Stimulated activated effector memory CD8-positive, alpha-beta T cell treated with anti-CD3 and anti-CD28 coated beads, Interleukin-12 subunit alpha, Interleukin-12 subunit beta, amount 100 ng/mL, for 72 hours (primary cell): ENCODE measurements at regions not wholly inside any gene's neighbourhood (a gene's known extent, or its start where the extent isn't known, plus 50 kb on each side); places are given as distances from the start of the nearest gene placed in this dataset.

Source experiments
- ATAC-seq: fragments of 150-1000 bp; cut with Tn5 transposase; 2 replicates; pipeline ENCODE4 v1.10.0; 2021
- DNase-seq, 2 donors: peaks; one replicate each; pipeline ENCODE4 v3.0.0; 2021 to 2022; ENCODE audit warnings: low spot score in 2 of 2
- H3K27ac Mint-ChIP-seq: one replicate; pipeline ENCODE4 v1.8.0; 2022; ENCODE audit warnings: mild to moderate bottlenecking, mixed read lengths
- H3K36me3 Mint-ChIP-seq: one replicate; pipeline ENCODE4 v1.8.0; 2022; ENCODE audit warnings: mild to moderate bottlenecking, mixed read lengths
- H3K4me1 Mint-ChIP-seq: one replicate; pipeline ENCODE4 v1.8.0; 2022; ENCODE audit warnings: mixed read lengths
- H3K4me3 Mint-ChIP-seq: one replicate; pipeline ENCODE4 v1.8.0; 2022; ENCODE audit warnings: mild to moderate bottlenecking, mixed read lengths
- H3K9me3 Mint-ChIP-seq: one replicate; pipeline ENCODE4 v1.8.0; 2022; ENCODE audit warnings: mixed read lengths

DNA sequence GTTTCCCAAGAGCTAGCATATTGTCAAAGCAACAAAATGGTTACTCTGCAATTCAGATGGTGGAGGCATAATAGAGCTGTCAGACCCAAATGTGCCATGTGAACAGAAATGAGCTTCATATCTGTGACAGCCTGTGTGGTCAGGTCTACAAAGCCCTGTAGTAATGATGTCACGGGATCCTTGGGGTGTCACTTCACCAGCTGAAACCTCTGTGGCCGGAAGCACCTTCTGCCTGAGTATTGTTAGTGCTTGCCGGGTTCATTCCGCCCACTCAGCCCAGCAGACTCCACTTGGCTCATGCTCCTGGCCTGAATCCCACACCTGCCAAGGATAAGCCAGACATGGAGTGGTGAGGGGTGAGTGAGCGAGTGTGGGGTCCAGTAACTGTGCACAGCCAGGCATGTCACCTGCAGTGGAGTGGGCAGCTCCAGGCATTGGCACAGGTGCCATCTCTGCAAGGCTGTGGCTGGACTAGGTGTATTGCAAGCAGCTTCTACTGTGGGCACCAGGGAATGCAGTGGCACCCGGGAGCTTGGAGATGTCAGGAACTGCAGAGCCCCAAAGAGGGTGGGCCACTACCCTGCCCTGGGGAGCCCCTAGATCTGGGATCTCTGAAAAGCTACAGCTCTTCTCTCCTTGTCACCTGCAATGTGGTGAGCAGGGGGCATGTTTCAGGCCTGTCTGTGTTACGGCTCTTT, 341.9 kb upstream of the CHRM2 start:
- no peak for DNase-seq
- Mint-ChIP-seq H3K4me1 (no peaks in the 10 kb centered on the region), H3K4me3 (no peak overlapping the region), H3K36me3 (no peaks in the 10 kb centered on the region), H3K9me3 (peaks cover 24% of the 10 kb centered on the region), H3K27ac (no peak overlapping the region)
- peak; percentile 24 for ATAC-seq

DNA sequence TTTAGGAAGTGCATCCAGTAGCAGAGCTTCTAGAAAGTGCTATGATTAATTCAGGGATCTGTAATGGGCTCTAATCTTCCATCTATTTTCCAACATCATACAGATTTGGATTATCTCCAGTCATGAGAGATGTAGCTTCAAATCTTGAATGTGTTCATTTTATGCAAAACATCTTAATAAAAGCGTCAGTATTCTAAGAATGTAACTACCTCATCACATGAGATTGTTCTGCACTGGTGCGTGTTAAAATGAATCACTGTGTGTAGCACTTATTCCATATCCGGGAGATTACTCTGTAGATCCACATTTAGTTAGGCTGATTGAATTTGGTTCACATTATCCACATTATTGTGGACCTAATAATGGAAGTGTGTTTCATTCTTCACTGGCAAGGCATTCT, 344.9 kb upstream of the CHRM2 start:
- H3K4me3 Mint-ChIP-seq = no peak overlapping the region
- H3K36me3 Mint-ChIP-seq = no peaks in the 10 kb centered on the region
- no peak overlapping the region for H3K27ac Mint-ChIP-seq
- no peaks in the 10 kb centered on the region for H3K4me1 Mint-ChIP-seq
- H3K9me3 Mint-ChIP-seq = peaks cover 20% of the 10 kb centered on the region
- ATAC-seq (no peak), DNase-seq (no peak)

DNA sequence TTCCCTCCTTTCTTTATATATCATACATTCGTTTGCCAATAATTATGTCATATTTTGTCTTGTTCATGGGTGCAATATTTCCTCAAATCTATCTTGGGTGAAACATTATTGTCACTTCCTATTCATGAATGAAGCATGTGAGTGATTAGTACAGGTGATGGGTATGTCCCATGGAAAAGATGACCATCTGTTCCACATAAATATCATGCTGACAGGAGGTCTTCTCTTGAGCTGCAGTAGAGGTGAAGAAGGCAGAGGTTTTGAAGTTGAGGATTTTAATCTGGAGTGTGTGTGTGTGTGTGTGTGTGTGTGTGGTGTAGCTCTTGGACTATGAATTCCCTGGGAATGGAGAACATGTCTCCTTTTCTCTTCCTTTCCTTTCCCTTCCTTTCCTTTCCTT, 350.5 kb upstream of the CHRM2 start:
- H3K4me3 Mint-ChIP-seq = no peak overlapping the region
- no peak for ATAC-seq
- no peak for DNase-seq
- no peaks in the 10 kb centered on the region for H3K4me1 Mint-ChIP-seq
- H3K36me3 Mint-ChIP-seq = no peaks in the 10 kb centered on the region
- H3K9me3 Mint-ChIP-seq = peaks cover 9% of the 10 kb centered on the region
- H3K27ac Mint-ChIP-seq = no peak overlapping the region

DNA sequence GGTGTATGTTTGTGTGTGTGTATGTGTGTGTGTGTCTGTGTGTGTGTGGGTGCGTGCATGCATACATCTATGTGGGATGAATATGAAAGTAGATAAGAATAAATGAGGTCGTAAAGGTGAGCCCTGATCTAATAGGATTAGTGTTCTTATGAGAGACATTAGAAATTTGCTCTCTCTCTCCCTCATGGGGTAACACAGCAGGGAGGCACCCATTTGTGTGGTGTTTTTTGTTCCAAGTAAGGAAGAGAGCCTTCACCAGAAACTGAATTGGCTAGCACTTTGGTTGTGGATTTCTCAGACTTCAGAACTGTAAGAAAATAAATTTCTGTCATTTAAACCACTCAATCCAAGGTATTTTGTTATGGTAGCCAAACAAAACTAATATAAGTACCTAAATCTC, 353.7 kb upstream of the CHRM2 start:
- Mint-ChIP-seq H3K27ac (no peak overlapping the region), H3K36me3 (no peaks in the 10 kb centered on the region), H3K9me3 (peaks cover 13% of the 10 kb centered on the region), H3K4me3 (no peak overlapping the region), H3K4me1 (no peaks in the 10 kb centered on the region)
- ATAC-seq (no peak), DNase-seq (no peak)

DNA sequence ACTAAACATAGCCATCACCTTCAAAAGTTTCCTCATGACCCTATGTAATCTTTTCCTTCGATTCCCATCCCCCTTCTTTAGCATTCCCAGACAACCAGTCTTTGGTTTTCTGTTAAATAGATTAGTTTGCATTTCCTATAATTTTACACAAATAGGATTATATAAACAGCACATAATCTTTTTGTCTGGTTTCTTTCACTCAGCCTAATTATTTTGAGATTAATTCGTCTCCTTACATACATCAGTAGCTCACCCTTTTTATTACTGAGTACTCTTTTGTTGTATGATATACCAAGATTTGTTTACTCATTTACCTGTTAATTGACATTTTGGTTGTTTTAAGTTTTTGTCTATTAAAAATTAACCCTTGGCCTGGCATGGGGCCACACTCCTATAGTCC, 354.7 kb upstream of the CHRM2 start:
- ATAC-seq (no peak), DNase-seq (no peak)
- Mint-ChIP-seq H3K27ac (no peak overlapping the region), H3K9me3 (peaks cover 13% of the 10 kb centered on the region), H3K36me3 (no peaks in the 10 kb centered on the region), H3K4me1 (no peaks in the 10 kb centered on the region), H3K4me3 (no peak overlapping the region)

DNA sequence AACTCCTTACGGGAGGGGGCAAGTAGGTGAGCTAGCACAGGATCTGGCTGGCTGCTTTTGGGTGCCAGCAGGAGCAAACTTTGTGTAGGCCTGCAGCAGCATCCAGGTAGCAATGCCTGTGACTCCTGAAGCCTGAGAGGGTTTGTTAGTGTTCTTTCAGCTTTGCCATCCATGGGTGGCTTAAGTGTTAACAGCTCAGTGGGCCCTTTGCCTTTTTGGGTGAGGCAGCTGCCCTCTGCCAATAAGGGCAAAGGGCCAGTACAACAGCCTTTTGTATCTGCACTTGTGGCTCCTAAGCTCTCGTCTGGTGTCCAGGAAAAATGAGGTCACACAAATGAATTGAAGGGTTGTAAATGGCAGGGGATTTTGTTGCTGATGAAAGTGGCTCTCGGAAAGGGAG, 359.0 kb upstream of the CHRM2 start:
- peaks cover 13% of the 10 kb centered on the region for H3K9me3 Mint-ChIP-seq
- no peak for DNase-seq
- no peaks in the 10 kb centered on the region for H3K36me3 Mint-ChIP-seq
- no peak overlapping the region for H3K27ac Mint-ChIP-seq
- no peak overlapping the region for H3K4me3 Mint-ChIP-seq
- ATAC-seq = no peak
- H3K4me1 Mint-ChIP-seq = no peaks in the 10 kb centered on the region

DNA sequence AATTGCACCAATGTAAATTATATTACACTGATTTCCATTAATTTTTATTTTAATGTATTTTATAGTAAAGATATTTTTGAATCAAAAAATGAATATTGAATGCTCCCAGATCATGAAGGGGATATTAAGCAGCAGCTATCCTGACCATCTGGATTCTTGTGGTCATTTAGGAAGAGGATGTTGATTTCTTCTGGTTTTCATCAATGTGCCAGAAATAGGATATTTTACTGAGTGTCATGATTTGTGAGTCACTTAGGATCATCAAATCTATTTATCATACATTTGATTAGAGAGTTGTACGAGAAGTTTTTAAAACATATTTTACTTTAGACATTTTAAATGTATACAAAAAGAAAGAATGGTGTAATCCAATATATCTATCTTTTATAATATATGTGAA, 366.3 kb upstream of the CHRM2 start:
- DNase-seq (no peak), ATAC-seq (no peak)
- Mint-ChIP-seq H3K36me3 (no peaks in the 10 kb centered on the region), H3K4me1 (no peaks in the 10 kb centered on the region), H3K4me3 (no peak overlapping the region), H3K27ac (no peak overlapping the region), H3K9me3 (peaks cover 9% of the 10 kb centered on the region)

DNA sequence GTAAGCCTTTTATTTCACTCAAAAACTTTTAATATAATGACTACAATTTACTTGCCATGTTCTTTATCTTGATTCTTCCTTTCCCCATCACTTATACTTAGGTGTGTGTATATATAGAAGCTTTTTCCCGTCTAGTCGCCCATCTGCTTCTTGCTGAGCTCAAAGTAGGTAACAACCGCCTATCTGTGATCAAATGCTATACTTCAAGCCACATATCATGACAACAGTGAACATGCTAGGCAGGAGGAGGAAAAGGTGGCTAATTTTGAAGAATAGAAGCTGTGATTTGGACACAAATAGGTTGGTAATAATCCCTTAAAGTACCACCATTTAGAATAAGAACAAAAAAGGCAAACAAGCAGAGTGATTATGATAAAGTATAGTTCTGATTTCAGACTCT, 367.3 kb upstream of the CHRM2 start:
- peaks cover 9% of the 10 kb centered on the region for H3K9me3 Mint-ChIP-seq
- no peaks in the 10 kb centered on the region for H3K36me3 Mint-ChIP-seq
- no peak for DNase-seq
- no peak for ATAC-seq
- H3K4me3 Mint-ChIP-seq = no peak overlapping the region
- H3K27ac Mint-ChIP-seq = no peak overlapping the region
- no peaks in the 10 kb centered on the region for H3K4me1 Mint-ChIP-seq

DNA sequence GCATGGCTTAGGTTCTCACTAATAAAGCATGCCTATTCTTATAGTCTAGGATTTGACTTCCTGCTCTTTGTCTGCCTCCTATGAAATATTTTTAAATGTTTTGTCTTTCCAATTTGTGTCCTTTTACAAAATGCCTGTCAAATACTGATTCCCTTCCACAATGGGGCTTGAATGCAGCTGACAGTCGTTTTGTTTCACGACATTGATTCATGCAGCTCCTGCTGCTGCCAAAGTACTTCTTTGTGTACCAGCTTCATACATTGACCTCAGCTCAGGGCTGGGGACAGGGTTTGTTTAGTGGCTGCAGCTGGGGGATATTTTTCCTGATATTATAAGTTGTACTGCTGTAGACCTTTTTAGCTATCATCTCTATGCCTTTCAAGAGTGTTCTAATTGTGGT, 371.9 kb upstream of the CHRM2 start:
- H3K36me3 Mint-ChIP-seq = no peaks in the 10 kb centered on the region
- H3K4me3 Mint-ChIP-seq = no peak overlapping the region
- ATAC-seq = no peak
- no peak for DNase-seq
- H3K4me1 Mint-ChIP-seq = no peaks in the 10 kb centered on the region
- peaks cover 14% of the 10 kb centered on the region for H3K9me3 Mint-ChIP-seq
- H3K27ac Mint-ChIP-seq = no peak overlapping the region

DNA sequence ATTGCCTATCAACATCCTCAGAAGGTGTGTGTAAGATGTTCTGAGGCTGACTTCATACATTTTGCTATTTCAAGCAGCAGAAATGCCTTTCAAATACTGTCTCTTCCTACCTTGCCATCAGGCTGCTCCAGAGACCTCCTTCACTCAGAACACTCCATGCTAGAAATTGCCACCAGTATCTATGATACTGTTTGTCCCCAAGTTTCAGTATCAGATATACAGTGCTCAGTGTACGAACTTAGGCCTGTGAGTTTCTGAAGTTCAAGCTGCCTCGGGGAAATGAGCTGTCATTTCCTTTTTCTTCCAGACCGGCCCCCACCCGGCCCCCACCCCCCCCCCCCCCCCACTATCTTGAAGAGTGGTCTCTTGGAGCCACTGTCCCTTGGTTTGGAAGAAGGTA, 373.4 kb upstream of the CHRM2 start:
- no peak for ATAC-seq

DNA sequence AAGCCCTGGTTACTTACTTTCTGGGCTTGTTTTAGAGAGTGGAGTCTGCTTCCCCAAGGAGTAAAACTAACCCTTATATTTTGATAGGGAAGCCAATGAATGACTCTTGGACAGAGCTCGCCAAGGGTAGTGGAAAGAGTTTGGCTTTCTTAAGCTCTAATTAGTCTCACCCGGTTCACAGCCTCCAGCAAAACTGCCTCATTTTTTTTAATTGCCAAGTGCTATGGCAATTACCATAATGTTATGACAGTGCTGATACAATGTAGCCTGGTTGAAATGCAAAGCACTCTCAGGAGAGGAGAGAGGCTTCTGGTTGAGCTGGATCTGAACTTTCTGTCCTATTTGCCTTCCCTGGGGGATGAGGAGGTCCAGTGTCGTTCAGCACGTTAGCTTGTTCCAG, 376.1 kb upstream of the CHRM2 start:
- no peak for ATAC-seq
- no peak for DNase-seq
- peaks cover 9% of the 10 kb centered on the region for H3K9me3 Mint-ChIP-seq
- no peaks in the 10 kb centered on the region for H3K4me1 Mint-ChIP-seq
- H3K36me3 Mint-ChIP-seq = no peaks in the 10 kb centered on the region
- H3K27ac Mint-ChIP-seq = no peak overlapping the region
- no peak overlapping the region for H3K4me3 Mint-ChIP-seq

More for the DNA sequence above, 373.4 kb upstream of the CHRM2 start:
- Mint-ChIP-seq H3K4me1 (no peaks in the 10 kb centered on the region), H3K36me3 (no peaks in the 10 kb centered on the region), H3K27ac (no peak overlapping the region), H3K4me3 (no peak overlapping the region), H3K9me3 (peaks cover 15% of the 10 kb centered on the region)
- DNase-seq = no peak

DNA sequence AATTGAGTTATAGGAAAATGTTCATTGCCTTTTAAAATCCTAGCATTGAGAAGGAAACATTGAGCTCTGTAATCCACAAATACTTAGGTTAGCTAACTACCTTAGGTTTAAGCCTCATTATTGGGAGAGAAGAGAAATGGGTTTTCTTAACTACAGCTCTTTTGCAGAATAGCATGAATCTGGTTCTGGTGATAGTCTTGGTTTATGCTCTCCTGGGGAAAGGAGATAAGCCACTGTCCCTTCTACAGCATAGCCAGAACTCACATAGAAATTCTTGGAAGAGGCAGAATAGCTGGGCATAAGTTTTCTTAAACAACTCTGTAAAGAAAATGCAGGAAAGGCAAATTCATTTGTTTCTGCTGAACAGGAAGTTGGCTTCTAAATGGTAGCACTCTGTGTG, 378.6 kb upstream of the CHRM2 start:
- Mint-ChIP-seq H3K36me3 (no peaks in the 10 kb centered on the region), H3K4me1 (no peaks in the 10 kb centered on the region), H3K4me3 (no peak overlapping the region), H3K27ac (no peak overlapping the region), H3K9me3 (peaks cover 9% of the 10 kb centered on the region)
- ATAC-seq (no peak), DNase-seq (no peak)

DNA sequence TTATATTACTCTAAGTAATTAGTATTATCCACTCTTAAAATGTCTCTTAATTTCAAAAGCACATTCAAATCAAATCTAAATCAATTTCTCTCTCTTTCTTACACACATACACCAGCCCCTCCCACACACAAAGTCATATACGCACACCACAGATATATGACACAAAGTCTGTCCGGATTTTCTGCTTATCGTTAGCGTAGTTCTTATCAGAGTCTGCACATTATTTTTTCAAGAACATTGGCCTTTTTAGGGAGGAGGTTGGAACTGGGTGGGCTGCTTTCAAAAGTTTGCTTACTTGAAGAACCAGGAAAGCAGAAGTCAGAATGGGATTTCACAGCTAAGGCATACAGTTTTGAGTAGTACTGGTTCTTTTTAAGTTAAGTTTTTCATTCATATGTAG, 387.6 kb upstream of the CHRM2 start:
- Mint-ChIP-seq H3K36me3 (no peaks in the 10 kb centered on the region), H3K4me3 (no peak overlapping the region), H3K9me3 (peaks cover 3% of the 10 kb centered on the region), H3K27ac (no peak overlapping the region), H3K4me1 (no peaks in the 10 kb centered on the region)
- DNase-seq (no peak), ATAC-seq (no peak)

DNA sequence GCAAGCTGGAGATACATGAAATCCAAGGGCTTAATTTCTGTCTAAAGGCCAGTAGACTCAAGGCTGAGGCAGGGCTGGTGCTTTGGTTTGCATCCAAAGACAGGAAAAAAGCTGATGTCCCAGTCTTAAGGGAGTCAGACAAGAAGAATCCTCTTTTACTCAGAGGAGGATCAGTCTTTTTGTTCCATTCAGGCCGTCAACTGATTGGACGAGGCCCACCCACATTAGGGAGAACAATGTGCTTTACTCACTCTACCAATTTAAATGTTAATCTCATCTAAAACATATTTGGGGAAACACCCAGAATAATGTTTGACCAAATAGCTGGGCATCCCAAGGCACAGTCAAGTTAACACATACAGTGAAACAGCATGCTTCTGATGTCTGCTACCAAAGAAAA, 388.5 kb upstream of the CHRM2 start:
- Mint-ChIP-seq H3K9me3 (peaks cover 7% of the 10 kb centered on the region), H3K27ac (no peak overlapping the region), H3K4me3 (no peak overlapping the region), H3K4me1 (no peaks in the 10 kb centered on the region), H3K36me3 (no peaks in the 10 kb centered on the region)
- ATAC-seq = no peak
- DNase-seq = no peak

DNA sequence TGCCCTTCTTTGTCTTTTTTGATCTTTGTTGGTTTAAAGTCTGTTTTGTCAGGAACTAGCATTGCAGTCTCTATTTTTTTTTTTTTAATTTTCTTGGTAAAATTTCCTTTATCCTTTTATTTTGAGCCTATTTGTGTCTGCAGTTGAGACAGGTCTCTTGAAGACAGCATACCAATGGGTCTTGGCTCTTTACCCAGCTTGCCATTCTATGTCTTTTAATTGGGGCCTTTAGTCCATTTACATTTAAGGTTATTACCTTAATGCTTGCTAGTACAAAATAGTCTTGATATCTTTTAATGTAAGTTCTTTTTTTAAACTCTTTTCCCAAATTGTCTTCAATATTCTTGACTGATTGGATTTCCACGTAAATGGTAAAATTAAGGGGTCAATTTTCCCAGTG, 398.3 kb upstream of the CHRM2 start:
- peaks cover 32% of the 10 kb centered on the region for H3K9me3 Mint-ChIP-seq
- ATAC-seq (no peak), DNase-seq (no peak)
- H3K4me1 Mint-ChIP-seq = no peaks in the 10 kb centered on the region
- H3K4me3 Mint-ChIP-seq = no peak overlapping the region
- H3K27ac Mint-ChIP-seq = no peak overlapping the region
- no peaks in the 10 kb centered on the region for H3K36me3 Mint-ChIP-seq

DNA sequence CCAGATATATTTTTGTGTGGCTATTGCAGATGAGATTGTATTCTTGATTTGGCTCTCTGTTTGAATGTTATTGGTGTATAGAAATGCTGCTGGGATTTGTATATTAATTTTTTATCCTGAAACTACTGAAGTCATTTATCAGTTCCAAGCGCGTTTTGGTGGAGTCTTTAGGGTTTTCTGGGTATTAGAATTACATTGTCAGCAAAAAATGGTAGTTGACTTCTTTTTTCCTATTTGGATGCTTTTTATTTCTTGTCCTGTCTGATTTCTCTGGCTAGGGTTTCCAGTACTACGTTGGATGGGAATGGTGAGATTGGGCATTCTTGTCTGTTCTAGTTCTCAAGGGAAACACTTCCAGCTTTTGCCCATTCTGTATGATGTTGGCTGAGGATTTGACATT, 415.5 kb upstream of the CHRM2 start:
- no peak for DNase-seq
- peaks cover 21% of the 10 kb centered on the region for H3K9me3 Mint-ChIP-seq
- H3K36me3 Mint-ChIP-seq = no peaks in the 10 kb centered on the region
- no peak overlapping the region for H3K27ac Mint-ChIP-seq
- no peak for ATAC-seq
- H3K4me1 Mint-ChIP-seq = no peaks in the 10 kb centered on the region
- H3K4me3 Mint-ChIP-seq = no peak overlapping the region

DNA sequence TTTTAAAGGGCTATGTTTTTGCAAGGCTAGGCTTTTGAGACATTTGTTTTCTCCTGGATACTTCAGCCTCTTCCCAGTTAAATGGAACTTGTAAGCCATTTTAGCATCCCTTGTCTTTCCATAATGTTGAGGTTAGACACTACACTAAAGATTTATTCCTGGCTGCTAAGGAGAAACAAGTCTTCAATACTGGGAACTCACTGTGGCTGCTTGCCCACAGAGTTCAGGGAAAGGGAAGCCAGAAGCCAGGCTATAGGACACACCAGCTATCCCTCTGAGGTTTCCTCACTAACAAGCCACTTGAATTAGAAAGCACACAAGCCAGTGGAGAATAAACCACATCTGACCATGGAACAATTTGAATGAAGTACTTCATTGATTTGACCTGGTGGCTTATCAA, 421.7 kb upstream of the CHRM2 start:
- DNase-seq (no peak), ATAC-seq (no peak)
- Mint-ChIP-seq H3K27ac (no peak overlapping the region), H3K36me3 (no peaks in the 10 kb centered on the region), H3K4me3 (no peak overlapping the region), H3K9me3 (peaks cover 11% of the 10 kb centered on the region), H3K4me1 (no peaks in the 10 kb centered on the region)
